Caco-2 (cell line): ENCODE measurements at regions not wholly inside any gene's neighbourhood (a gene's known extent, or its start where the extent isn't known, plus 50 kb on each side); places are given as distances from the start of the nearest gene placed in this dataset.

Source experiments
- BruUV-seq: library from RNA; stranded (reverse); fragments of 400-500 nt; replicated peaks from 2 replicates; lab custom pipeline; 2021; lab: Mats Ljungman, UMichigan
- CTCF ChIA-PET: fragments of 300-600 bp; sonication (Branson Sonifier 250); formaldehyde crosslinking; loops from one replicate; lab custom pipeline; 2022; ENCODE audit warnings: antibody characterized with exemption; lab: Charles Lee
- POLR2A ChIA-PET: fragments of 300-600 bp; sonication (Branson Sonifier 250); formaldehyde crosslinking; loops from one replicate; lab custom pipeline; 2022; ENCODE audit warnings: antibody characterized with exemption; lab: Charles Lee
- DNase-seq, 2 experiments: peaks; one replicate each; pipeline versions ENCODE4 v3.0.0 to v3.0.0-alpha.2; 2020 to 2022
- H3K27me3 ChIP-seq: replicated peaks from 2 replicates; pipeline ENCODE4 v1.6.0; 2011; ENCODE audit warnings: low read length; ENCODE audit not compliant: control insufficient read depth, insufficient read depth
- H3K36me3 ChIP-seq: 2 replicates; pipeline ENCODE4 v1.5.1; 2011; ENCODE audit warnings: low read length; ENCODE audit not compliant: control insufficient read depth, insufficient read depth
- H3K4me1 ChIP-seq: fragments of 250-450 bp; sonication (Bioruptor Pico); 2 replicates; pipeline ENCODE4 v1.5.1; 2020; ENCODE audit warnings: mild to moderate bottlenecking
- H3K4me3 ChIP-seq: 2 replicates; pipeline ENCODE4 v1.5.1; 2011; ENCODE audit warnings: low read depth, mild to moderate bottlenecking, control low read depth, low read length
- H3K9me3 ChIP-seq: fragments of 250-450 bp; sonication (Bioruptor Pico); 2 replicates; pipeline ENCODE4 v1.5.1; 2020; ENCODE audit warnings: mild to moderate bottlenecking, moderate library complexity
- H3K27ac Mint-ChIP-seq: one replicate; pipeline ENCODE4 v1.8.0; 2022; ENCODE audit warnings: mixed read lengths; ENCODE audit not compliant: unreplicated experiment
- H3K27me3 Mint-ChIP-seq: one replicate; pipeline ENCODE4 v1.8.0; 2022; ENCODE audit warnings: mixed read lengths; ENCODE audit not compliant: insufficient read depth, unreplicated experiment
- H3K36me3 Mint-ChIP-seq: one replicate; pipeline ENCODE4 v1.8.0; 2022; ENCODE audit warnings: mild to moderate bottlenecking, mixed read lengths; ENCODE audit not compliant: insufficient read depth, unreplicated experiment
- H3K4me1 Mint-ChIP-seq: one replicate; pipeline ENCODE4 v1.8.0; 2022; ENCODE audit warnings: low read depth, mixed read lengths; ENCODE audit not compliant: unreplicated experiment
- H3K4me3 Mint-ChIP-seq: one replicate; pipeline ENCODE4 v1.8.0; 2022; ENCODE audit warnings: mild to moderate bottlenecking, moderate library complexity, mixed read lengths; ENCODE audit not compliant: unreplicated experiment
- H3K9me3 Mint-ChIP-seq: one replicate; pipeline ENCODE4 v1.8.0; 2022; ENCODE audit warnings: mixed read lengths; ENCODE audit not compliant: unreplicated experiment
- CTCF ChIP-seq, 2 experiments: fragments of 200-600 bp in 1 of 2; IDR thresholded peaks; 1 replicate in 1 of 2; 2 replicates in 1 of 2; pipeline versions ENCODE4 v1.5.1 to v1.8.0; 2011 to 2022; ENCODE audit warnings: antibody characterized with exemption in 1 of 2, control low read depth in 1 of 2, inconsistent platforms in 1 of 2, low read depth in 1 of 2, low read length in 1 of 2, mild to moderate bottlenecking in 1 of 2, moderate library complexity in 1 of 2; ENCODE audit not compliant: insufficient read depth in 1 of 2, severe bottlenecking in 1 of 2, unreplicated experiment in 1 of 2
- intact Hi-C: fragments of 100-400 bp; cut with micrococcal nuclease; formaldehyde crosslinking; loops from one replicate; pipeline ENCODE4 v1.10.0; 2022; ENCODE audit not compliant: unreplicated experiment

GRCh38 chr14:36057452-36058116 is 118.9 kb downstream of the PTCSC3 start:
- intact Hi-C loops = no loop called here
- no peaks in the 10 kb centered on the region for H3K9me3 Mint-ChIP-seq
- no peaks in the 10 kb centered on the region for H3K36me3 Mint-ChIP-seq
- no peak overlapping the region for H3K4me3 Mint-ChIP-seq
- no peak overlapping the region for H3K27ac Mint-ChIP-seq
- H3K4me1 Mint-ChIP-seq = no peaks in the 10 kb centered on the region
- Histone ChIP-seq H3K27me3 (no peaks in the 10 kb centered on the region), H3K4me1 (no peaks in the 10 kb centered on the region), H3K4me3 (no peak overlapping the region), H3K36me3 (no peaks in the 10 kb centered on the region), H3K9me3 (no peaks in the 10 kb centered on the region)
- peaks cover 7% of the 10 kb centered on the region for H3K27me3 Mint-ChIP-seq
- POLR2A ChIA-PET = no interaction called here
- no TSS peak for BruUV-seq
- CTCF ChIA-PET = no interaction called here
- no peak for DNase-seq
- TF ChIP-seq CTCF (IDR thresholded peaks at IDR 0.05; ENCODE audit: insufficient read depth in 1 of 2, low read depth in 1 of 2, low read length in 1 of 2, severe bottlenecking in 1 of 2, unreplicated experiment in 1 of 2) = no peak

GRCh38 chr14:36056845-36057244 is 119.7 kb downstream of the PTCSC3 start:
- Mint-ChIP-seq H3K27ac (no peak overlapping the region), H3K9me3 (no peaks in the 10 kb centered on the region), H3K4me1 (no peaks in the 10 kb centered on the region), H3K4me3 (no peak overlapping the region), H3K27me3 (peaks cover 7% of the 10 kb centered on the region), H3K36me3 (no peaks in the 10 kb centered on the region)
- no peaks in the 10 kb centered on the region for H3K36me3 ChIP-seq
- no peak for TF ChIP-seq CTCF (IDR thresholded peaks at IDR 0.05; ENCODE audit: insufficient read depth in 1 of 2, low read depth in 1 of 2, low read length in 1 of 2, severe bottlenecking in 1 of 2, unreplicated experiment in 1 of 2)
- BruUV-seq = no TSS peak
- POLR2A ChIA-PET = no interaction called here
- H3K4me3 ChIP-seq = no peak overlapping the region
- DNase-seq = no peak
- no peaks in the 10 kb centered on the region for H3K4me1 ChIP-seq
- no peaks in the 10 kb centered on the region for H3K9me3 ChIP-seq
- CTCF ChIA-PET = no interaction called here
- H3K27me3 ChIP-seq = no peaks in the 10 kb centered on the region
- intact Hi-C loops = no loop called here

GRCh38 chr14:36055681-36056225 is 120.8 kb downstream of the PTCSC3 start:
- no peaks in the 10 kb centered on the region for H3K9me3 Mint-ChIP-seq
- H3K27me3 Mint-ChIP-seq = peaks cover 7% of the 10 kb centered on the region
- no peak for TF ChIP-seq CTCF (IDR thresholded peaks at IDR 0.05; ENCODE audit: insufficient read depth in 1 of 2, low read depth in 1 of 2, low read length in 1 of 2, severe bottlenecking in 1 of 2, unreplicated experiment in 1 of 2)
- H3K4me1 ChIP-seq = no peaks in the 10 kb centered on the region
- no peaks in the 10 kb centered on the region for H3K9me3 ChIP-seq
- no peak for DNase-seq
- ChIA-PET POLR2A (no interaction called here), CTCF (interaction anchor here (0.6 kb wide), 1 partner anchor 49 kb away, joined by 3 read pairs; no protein-coding TSS in a partner anchor)
- no peaks in the 10 kb centered on the region for H3K4me1 Mint-ChIP-seq
- no peaks in the 10 kb centered on the region for H3K27me3 ChIP-seq
- intact Hi-C loops = no loop called here
- BruUV-seq = no TSS peak
- H3K36me3 ChIP-seq = no peaks in the 10 kb centered on the region
- no peak overlapping the region for H3K4me3 Mint-ChIP-seq
- no peak overlapping the region for H3K4me3 ChIP-seq
- no peak overlapping the region for H3K27ac Mint-ChIP-seq
- H3K36me3 Mint-ChIP-seq = no peaks in the 10 kb centered on the region
